NCI-H187 (cell line): ENCODE measurements at regions not wholly inside any gene's neighbourhood (a gene's known extent, or its start where the extent isn't known, plus 50 kb on each side); places are given as distances from the start of the nearest gene placed in this dataset.

Experiments
- DNase-seq, 2 experiments: peaks; one replicate each; lab custom pipeline; 2025; lab: John Stamatoyannopoulos, UW

DNA sequence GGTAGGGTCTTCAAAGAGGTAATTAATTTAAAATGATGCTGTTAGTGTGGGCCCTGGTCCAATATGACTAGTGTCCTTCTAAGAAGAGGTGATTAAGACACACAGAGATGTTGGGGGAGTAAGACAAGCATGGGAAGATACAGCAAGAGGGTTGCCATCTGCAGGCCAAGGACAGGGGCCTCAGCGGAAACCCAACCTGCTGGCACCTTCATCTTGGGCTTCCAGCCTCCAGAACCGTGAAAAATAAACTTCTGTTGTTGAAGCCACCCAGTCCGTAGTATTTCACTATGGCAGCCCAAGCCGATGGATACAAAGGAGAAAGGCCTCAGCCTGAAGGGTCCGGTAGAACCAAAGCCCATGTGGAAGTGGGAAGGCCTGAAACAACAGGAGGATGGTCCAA lies 161.7 kb upstream of the UBE2E1 start:
- DNase-seq, result no peak

DNA sequence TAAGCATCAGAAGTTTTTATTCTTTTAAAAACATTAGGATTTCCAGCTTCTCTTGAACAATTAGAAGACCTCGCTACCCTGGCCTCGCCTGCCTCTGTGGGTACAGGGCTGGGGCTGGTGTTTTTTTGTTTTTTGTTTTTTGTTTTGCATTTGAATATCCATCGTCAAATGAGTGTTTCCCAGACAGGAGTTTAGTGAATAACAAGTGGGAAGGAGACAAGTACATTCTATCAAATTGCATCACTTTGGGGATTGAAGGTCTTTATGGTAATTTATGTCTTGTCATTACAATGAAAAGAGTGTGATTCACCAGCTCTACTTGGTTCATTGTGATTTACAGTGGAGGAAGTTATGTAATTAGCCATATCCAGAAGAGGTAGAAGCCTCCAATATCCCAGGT lies 161.1 kb upstream of the UBE2E1 start:
- DNase-seq, result no peak

DNA sequence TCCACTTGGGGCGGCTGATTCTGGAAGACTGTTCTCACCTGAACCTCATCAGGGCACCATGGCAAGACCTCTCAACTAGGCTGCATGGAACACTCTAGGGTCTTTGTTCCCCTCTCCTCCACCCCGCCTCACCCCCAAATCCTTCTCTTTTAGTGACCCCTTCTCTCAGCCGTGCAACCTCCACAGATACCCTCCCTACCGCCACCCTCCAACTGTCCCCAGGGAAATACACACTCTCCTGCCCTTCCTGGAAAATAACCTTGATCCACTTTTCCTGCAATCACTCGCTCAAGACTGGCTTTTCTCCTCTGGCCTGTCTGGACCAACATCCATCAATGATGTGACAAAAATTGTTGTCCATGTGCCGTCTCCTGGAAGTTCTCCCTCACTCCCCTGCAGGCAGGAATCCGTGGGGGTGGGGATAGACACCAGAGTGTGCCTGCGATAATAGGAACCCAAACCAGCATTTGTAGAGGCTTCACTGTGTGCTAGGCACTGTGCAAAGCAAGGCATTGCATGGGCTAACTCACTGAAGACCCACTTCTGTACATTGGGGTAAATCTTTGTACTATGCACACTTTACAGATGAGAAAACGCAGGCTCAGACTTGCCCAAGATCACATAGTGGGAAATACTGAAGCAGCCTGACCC lies 160.1 kb upstream of the UBE2E1 start:
- DNase-seq, result no peak

DNA sequence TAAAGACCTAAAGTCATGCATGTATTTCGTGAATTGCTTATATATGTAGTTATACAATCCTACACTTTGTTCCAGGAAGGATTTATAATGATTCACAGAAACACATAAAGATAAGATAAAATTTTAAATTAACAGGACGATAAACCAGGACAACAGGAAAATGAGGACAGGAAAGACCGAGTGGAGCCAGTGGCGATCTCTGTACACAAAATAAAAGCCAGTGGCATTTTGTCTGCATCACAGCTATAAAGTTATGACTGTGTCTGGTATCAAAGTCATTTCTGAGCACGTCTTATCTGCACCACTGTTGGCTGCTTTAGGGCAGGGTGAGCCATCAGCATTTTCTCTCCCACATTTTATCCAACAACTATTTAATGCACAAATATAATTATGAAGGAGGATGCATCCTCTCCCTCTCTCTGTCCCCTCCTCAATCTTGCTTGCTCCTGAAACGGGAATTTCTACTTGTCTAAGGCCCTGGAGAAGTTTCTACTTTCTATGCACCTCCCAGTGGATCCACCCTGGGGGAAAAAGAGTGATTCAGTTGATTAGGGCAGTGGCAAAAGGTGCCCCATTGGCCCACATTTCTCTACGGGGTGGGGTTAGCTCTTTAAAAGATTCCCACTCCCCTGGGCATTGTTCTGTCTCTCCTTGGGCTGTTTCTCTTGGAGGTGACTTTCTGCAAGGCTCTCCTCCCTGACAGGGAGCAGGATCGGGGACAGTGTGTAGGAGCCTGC lies 159.4 kb upstream of the UBE2E1 start:
- DNase-seq, result no peak

DNA sequence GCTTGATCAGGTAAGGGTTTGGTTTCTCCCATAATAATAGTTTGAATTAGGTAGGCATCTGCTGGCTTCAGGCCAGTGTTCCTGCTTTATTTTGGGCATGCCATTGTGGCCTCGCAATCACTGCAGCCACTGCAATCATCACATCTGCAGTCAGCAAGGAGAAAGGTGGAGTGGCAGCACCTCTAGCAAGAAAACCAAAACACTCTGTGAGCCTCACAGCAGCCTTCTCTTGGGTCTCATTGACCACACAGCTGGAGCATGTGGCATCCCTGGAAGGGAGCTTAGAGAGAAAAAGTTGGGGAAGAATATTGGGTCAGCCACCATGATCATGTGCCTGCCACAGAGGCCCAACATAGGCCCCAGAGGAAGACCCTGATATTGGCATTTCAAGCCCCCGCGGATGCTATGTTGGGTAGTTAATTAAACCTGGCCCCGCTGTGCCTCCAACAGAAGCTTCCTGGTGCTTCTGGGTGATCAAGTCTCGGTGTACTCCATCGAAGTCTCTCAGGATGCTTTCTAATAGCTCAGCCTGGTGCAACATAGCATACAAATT lies 158.0 kb upstream of the UBE2E1 start:
- DNase-seq, result no peak

DNA sequence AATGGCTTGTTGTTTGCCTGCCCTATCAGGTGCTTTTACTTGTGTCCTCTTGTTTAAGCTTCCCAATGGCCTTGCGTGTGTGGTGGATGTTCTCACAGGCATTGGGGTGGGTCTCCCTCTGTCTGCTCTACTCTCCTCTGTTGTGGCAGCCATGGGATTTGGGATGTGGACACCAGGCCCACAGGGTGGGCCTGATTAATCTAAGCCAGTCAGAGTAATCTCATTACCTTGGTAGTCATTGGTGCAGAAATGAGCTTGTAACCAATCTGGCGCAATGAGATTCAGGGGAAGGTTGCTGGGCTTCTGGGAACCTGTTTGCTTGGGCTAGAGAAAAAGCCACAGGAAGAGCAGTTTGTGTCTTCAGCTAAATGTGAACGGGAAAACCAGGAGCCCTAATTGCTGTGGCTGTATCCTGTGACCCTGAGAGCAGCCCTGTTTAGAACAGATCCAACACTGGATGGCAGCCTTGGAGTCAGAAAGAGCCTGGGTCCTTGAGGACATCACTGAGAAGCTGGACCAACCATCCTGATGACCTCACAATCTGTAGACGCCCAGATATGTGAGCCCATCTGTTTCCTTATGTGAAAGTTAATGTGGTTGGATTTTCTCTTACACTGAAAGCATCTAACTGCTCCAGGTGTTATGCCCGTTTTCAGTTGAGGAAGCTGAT lies 157.3 kb upstream of the UBE2E1 start:
- no peak for DNase-seq

DNA sequence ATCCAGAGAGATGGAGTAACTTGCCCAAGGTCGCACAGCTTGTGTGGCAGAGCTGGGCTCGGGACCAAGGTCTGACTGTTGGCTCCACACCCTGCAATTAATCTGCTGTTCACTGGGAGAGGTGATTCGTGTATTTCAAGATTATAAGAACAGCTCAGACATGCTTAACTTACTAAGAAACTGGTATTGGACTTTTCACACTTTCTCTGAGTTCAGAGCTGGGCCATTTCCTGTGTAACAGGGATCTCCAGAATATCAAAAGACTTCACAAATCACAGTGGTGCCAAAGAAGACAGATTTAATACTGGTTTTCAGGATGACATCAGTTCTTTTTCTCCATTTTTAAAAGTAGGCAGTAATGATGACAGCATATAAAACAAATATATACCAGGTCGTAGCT lies 156.8 kb upstream of the UBE2E1 start:
- DNase-seq, result no peak

DNA sequence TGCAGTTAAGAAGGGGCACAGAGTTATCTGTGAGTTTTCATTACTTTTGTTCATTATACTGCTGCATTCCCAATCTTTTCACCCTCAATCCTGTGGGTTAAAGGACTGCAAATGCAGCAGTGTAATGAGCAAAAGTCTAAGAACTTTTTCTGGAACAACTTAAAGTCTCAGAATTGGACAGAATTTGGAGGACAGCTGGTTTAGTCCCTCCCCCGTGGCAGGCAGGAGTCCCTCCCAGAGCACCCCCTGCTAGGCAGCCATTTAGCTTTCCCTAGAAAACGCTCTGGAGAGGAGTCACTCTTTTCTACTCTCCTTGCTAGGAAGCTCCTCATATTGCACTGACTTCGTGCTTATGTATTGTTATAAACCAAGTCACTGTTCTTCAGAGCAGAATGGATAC lies 156.3 kb upstream of the UBE2E1 start:
- no peak for DNase-seq

DNA sequence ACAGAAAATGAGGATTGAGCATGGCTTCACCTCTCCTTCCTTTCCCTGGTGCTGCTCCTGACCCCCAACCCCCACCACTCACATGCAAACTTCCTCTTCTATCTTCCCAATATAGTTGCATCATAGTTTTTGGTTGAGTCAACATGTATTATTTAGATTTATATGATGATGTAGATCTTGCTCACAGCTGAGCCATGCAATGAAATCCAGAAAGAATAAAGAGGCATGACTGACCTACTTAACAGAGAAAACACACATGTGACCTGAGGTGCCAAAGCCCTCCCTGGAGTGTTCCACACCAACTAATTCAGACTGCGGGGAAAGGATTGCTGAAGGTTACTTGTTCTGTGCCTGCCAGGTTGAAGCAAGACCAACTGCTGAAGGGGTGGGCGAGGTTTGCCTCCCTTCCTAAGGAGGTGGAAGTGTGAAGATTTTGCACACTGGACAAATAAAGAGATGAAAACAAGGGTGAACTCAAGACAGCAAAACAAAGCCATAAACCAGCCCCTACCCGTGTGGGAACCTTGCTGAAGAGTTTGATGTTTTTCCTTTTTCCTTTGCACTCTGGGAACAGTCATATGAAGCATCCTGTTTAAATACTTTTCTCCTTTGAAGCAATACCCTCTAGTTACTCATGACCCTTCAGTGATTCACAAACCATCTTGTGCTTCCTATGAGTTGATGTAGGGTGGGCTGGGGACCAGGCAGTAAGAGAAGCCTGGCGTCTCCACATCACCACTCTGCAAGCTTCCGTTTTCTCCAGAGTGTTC lies 155.2 kb upstream of the UBE2E1 start:
- no peak for DNase-seq

DNA sequence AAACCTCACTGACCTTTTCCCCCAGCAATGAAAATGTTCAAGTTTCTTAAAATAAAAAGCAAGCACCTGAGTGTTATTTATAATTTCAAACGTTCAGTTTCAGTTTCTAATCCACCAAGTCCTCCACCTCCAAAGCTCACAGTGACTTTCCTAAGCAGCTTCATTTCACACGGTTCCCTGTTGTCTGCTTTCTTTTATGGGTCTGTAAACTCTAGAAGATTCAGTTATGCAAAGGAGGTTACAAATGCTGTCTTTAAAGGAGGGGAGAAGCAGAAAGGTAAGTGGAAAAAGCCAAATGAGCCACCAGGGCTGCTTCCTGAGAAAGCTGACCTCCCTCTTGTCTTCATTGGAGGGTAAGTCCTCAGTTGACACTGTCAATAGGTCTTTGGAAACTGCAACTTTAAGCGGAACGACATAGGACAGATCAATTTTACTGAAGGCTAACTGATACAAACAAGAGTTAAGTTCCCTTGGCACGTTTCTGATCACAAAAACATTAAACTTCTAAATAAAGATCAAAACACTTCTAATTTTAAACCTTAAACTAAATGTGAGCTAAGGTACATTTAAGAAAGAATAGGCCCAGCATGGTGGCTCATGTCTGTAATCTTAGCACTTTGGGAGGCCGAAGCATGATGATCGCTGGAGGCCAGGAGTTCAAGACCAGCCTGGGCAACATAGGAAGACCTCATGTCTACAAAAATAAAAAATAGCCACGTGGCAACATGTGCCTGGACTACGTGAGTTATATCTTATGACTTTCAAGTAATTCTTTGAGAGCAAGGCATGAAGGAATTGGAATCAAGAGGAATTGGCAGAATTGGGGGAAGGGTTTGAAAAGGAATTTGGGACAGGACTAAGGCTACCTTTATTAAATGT lies 151.9 kb upstream of the UBE2E1 start:
- DNase-seq, result no peak

DNA sequence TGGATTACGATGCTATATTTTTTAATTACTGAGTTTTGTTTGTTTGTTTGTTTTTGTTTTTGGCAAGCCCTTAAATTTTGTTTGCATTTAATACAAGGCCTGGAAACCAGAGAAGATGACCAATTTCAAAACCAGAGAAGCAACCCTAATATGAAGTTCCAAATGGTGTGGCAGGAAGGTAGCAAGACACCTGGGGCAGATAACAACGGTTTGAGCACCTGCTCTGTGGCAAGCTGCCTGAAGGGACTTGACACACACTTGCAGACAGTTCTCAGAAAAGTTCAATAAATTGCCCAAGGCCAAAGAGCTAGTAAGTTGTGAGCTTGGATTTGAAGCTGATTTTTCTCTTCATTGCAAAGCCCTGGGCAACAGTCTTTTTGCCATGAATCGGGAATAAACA lies 151.2 kb upstream of the UBE2E1 start:
- no peak for DNase-seq

DNA sequence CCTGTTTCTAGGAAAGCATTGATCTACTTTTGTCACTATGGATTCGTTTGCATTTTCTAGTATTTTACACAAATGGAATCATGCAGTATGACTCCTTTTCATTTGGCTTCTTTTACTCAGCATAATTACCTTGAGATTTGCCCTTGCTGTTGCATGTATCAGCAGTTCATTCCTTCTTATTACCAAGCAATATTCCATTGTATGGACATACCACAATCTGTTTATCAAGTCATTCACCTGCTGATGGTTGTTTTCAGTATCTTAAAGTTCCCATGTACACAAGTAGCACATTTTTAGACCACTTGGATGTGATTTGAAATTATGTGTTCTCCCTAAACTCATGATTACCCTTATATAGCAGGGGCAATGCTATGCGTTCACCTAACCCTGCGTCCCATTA lies 150.0 kb upstream of the UBE2E1 start:
- no peak for DNase-seq

DNA sequence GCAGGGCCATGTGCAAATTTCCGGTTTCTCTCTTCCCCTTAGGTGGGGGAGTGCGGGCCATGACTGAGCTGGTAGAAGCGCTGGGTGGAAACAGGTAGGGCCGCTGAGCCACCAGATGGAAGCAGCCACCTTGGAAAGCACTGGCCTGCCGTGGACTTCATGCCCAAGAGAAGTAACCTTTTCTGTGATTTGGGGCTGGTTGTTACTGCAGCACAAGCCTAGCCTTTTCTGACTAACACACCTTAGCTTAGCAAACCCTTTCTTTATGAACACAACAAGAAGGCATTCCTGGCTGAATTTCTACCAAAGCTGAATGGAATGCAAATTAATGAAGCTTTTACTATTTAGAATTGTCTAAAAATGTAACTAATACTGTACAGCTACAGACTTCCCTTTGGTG lies 149.6 kb upstream of the UBE2E1 start:
- no peak for DNase-seq

DNA sequence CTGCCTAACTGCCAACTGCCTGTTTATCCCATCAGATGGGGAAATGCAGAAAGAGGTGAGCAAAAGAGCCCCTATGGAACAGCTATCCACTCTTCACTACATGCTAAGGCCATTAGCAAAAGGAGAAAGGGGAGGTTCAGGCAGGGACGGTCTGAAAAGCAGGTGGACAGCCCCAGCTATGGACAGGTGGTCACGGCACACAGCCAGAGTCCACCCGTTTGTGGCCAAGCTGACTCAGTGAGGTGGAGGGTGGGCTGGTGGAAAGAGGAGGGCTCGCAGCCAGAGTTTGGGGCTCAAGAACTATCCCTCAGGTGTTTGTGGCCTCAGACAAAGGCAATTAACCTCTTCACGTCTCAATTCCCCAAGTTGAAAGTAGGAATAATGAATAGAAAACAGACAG lies 148.9 kb upstream of the UBE2E1 start:
- no peak for DNase-seq

DNA sequence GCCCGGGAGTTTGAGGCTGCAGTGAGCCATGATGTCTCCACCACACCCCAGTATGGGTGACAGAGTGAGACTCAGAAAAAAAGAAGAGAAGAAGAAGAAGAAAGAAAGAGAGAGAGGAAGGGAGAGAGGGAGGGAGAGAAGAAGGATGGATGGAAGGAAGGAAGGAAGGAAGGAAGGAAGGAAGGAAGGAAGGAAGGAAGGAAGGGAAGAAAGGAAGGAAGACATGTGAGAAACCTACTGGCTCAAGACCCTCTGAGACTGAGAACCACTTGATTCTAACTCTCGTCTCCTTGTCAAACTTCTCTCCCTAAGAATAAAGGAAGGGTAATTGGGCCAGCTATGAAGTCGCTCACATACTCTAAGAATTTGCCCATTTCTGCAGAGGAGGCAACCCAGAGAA lies 148.1 kb upstream of the UBE2E1 start:
- DNase-seq, result no peak

DNA sequence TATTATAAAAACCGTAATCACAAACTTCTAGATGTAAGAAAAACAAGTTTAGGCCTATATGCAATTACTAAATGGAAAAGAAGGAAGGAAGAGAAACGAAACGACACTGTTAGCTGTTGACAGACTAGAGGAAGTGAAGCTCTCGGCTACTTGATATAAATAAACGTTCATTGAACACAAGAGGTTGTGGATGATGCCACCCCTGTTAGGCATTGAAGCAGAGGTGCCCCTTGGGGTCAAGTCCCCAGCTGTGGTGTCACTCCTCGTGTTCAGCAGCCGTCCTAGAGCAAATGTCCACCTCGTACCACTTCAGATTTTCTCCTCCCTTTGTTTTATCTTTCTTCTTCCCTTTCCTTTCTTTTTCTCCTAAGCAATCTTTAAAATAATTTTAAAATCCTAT lies 146.5 kb upstream of the UBE2E1 start:
- no peak for DNase-seq

DNA sequence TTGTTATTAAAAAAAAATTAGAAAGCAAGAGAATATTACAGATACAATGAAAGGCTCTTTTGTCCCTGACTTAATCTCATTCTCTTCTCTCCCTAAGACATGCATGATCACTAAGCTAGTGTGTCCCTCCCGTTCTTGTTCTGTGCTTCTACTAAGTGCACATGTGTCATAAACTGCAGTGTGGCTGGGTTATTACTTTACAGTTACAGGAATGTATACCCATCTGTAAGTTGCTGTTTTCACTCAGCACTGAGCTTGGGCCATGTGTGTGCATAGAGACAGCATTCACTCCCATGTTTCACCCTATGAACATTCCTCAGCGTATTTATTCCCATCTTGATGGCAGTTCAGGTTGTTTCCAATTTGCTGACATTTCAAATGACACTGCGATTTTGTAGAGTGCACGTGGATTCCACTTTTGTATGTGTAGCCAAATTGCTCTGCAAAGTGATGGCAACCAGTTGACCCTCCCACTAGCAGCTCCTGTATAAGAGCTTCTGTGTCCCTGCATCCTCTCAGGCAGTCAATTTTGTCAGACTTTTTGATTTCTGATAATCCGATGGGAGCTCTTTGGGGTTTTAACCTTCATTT lies 145.8 kb upstream of the UBE2E1 start:
- no peak for DNase-seq

DNA sequence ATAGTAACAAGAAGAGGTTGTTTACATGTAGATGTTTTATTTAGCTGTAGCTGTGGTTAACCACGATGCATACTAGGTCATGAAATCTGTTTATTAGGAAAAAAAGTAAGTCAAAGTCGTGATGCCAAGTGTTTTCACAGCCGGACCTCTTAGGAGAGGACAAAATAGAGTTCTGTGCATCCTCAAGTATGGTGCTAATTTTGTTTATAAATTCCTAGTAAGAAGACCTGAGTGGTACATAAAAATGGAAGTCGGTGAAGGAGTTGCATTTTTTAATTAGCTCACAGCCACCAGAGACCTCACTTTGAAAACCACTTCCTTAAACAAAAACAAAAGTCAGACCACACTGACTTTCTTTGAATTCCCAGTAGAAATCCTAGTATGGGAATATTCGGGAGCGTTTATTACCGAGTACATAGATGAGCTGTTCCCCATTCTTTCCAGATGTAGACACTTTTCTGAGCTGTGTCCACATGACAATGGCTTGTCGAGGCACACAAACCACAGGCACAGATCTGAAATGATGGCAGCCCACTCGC lies 143.6 kb upstream of the UBE2E1 start:
- DNase-seq, result no peak

DNA sequence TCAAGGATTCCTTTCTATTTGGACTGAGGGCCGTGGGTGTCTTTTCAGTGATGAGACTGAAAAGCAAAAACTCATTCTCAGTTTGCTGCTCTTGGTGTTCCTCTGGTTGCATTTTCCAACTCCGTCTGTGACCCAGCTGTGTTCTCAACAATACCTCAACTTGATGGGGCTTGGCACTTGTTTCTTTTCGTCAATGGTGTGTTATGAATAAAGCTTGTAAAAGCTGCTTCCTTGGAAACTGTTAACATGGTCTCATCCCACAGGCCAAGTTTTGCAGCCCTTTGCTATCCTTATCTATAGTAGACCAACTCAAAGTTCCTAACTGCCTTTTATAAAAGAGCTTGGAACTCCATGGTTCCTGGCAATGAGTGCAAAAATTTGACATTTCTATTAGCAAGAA lies 142.5 kb upstream of the UBE2E1 start:
- no peak for DNase-seq

DNA sequence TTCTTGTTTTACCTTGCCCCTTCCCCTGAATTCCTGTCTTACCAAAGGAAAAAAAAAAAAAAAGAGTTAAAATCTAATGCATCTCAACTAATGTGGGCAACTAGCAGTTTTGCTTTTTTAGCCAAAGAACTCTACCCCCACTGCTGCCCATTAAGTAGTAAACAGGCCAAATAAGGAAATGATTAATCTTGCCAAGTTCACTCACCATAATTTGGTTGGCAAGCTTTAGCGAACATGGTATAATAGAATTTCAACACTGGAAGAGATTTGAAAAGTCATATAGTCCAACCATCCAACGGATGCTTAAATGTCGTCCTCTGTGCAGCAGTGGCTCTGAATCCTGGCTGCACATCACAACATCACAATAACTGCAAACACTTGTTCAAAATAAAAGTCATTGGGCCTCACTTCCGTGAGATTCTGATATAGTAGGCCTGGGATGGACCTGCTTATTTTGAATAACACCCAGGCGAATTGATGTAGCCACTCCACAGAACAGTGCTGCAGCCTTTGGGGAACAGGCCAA lies 142.0 kb upstream of the UBE2E1 start:
- no peak for DNase-seq
